KMS-11 (cell line): ENCODE measurements at regions not wholly inside any gene's neighbourhood (a gene's known extent, or its start where the extent isn't known, plus 50 kb on each side); places are given as distances from the start of the nearest gene placed in this dataset.

Source experiments
- H2AFZ ChIP-seq: fragments of 200-600 bp; sonication (generic); 2 replicates; pipeline ENCODE4 v1.6.1; 2016; ENCODE audit warnings: antibody characterized with exemption, mixed run types, low read depth
- H3K27ac ChIP-seq: fragments of 200-600 bp; sonication (generic); 2 replicates; pipeline ENCODE4 v1.6.1; 2016; ENCODE audit warnings: mild to moderate bottlenecking, mixed run types
- H3K27me3 ChIP-seq: fragments of 200-600 bp; sonication (generic); 2 replicates; pipeline ENCODE4 v1.6.1; 2017; ENCODE audit warnings: mild to moderate bottlenecking, low read depth, mixed run types, moderate library complexity; ENCODE audit not compliant: insufficient read depth
- H3K36me3 ChIP-seq: fragments of 200-600 bp; sonication (generic); 2 replicates; pipeline ENCODE4 v1.6.1; 2017; ENCODE audit warnings: mild to moderate bottlenecking, mixed run types; ENCODE audit not compliant: insufficient read depth
- H3K4me1 ChIP-seq: fragments of 200-600 bp; sonication (generic); 2 replicates; pipeline ENCODE4 v1.6.1; 2016; ENCODE audit warnings: mild to moderate bottlenecking, low read depth, mixed run types; ENCODE audit not compliant: poor library complexity, severe bottlenecking
- H3K4me2 ChIP-seq: fragments of 200-600 bp; sonication (generic); 2 replicates; pipeline ENCODE4 v1.7.0; 2016; ENCODE audit warnings: mild to moderate bottlenecking, mixed run types
- H3K4me3 ChIP-seq: fragments of 200-600 bp; sonication (generic); IDR thresholded peaks from 2 replicates; pipeline ENCODE4 v1.6.1; 2017; ENCODE audit warnings: low read depth, low read length, mixed read lengths; ENCODE audit not compliant: insufficient read depth
- H3K79me2 ChIP-seq: fragments of 200-600 bp; sonication (generic); 2 replicates; pipeline ENCODE4 v1.6.1; 2016; ENCODE audit warnings: low read depth, mixed run types; ENCODE audit not compliant: insufficient read depth
- H3K9ac ChIP-seq: fragments of 200-600 bp; sonication (generic); 2 replicates; pipeline ENCODE4 v1.6.1; 2016; ENCODE audit warnings: mild to moderate bottlenecking, mixed run types
- H4K20me1 ChIP-seq: fragments of 200-600 bp; sonication (generic); 2 replicates; pipeline ENCODE4 v1.6.1; 2016; ENCODE audit warnings: mild to moderate bottlenecking, mixed run types; ENCODE audit not compliant: insufficient read depth
- TF ChIP-seq, protein P1 (sequence below): fragments of 200-600 bp; sonication (generic); conservative IDR thresholded peaks from 2 replicates; pipeline ENCODE4 v1.6.1; 2017; ENCODE audit warnings: low read depth, mild to moderate bottlenecking, antibody characterized with exemption, low read length, moderate library complexity, mixed read lengths

DNA sequence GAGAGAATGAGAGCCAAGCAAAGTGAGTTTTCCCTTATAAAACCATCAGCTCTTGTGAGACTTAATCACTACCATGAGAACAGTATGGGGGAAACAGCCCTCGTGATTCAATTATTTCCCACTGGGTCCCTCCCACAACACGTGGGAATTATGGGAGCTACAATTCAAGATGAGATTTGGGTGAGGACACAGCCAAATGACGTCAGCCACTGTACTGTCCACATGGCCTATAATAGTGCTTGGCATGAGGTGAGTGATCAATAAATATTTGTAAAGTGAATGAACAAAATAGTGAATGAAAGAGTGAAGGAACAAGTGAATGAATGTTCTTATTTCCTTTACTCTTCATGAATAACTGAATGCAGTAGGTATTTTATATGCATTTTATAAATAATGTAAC, 199.1 kb upstream of the GOT2 start:
- H3K27me3 ChIP-seq, result no peaks in the 10 kb centered on the region
- TF ChIP-seq, protein P1, sequence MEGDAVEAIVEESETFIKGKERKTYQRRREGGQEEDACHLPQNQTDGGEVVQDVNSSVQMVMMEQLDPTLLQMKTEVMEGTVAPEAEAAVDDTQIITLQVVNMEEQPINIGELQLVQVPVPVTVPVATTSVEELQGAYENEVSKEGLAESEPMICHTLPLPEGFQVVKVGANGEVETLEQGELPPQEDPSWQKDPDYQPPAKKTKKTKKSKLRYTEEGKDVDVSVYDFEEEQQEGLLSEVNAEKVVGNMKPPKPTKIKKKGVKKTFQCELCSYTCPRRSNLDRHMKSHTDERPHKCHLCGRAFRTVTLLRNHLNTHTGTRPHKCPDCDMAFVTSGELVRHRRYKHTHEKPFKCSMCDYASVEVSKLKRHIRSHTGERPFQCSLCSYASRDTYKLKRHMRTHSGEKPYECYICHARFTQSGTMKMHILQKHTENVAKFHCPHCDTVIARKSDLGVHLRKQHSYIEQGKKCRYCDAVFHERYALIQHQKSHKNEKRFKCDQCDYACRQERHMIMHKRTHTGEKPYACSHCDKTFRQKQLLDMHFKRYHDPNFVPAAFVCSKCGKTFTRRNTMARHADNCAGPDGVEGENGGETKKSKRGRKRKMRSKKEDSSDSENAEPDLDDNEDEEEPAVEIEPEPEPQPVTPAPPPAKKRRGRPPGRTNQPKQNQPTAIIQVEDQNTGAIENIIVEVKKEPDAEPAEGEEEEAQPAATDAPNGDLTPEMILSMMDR, result no peak
- H3K79me2 ChIP-seq, result no peaks in the 10 kb centered on the region
- no peak overlapping the region for H3K27ac ChIP-seq
- no peak overlapping the region for H3K9ac ChIP-seq
- H3K4me3 ChIP-seq, result no peak overlapping the region
- no peaks in the 10 kb centered on the region for H4K20me1 ChIP-seq
- H3K36me3 ChIP-seq, result no peaks in the 10 kb centered on the region
- no peaks in the 10 kb centered on the region for H3K4me1 ChIP-seq
- H3K4me2 ChIP-seq, result no peak overlapping the region
- H2AFZ ChIP-seq, result no peak overlapping the region

DNA sequence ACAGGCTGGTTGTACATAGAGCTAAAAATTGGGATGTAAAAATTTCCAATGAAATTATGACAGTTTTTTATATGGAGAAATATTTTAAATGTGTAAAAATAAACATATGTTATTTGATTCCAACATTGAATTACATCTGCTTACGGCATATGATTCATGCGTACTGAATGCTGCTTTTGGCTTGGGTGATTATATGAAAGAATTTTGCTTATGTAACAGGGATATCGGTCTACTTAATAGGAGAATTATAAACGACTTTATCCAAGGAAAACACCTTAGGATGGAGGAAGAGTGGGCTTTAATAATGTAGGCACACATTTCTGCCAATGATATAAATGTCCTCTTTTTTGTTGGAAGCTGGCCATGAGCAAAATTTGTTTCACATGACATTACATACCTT, 197.3 kb upstream of the GOT2 start:
- TF ChIP-seq, protein P1, result no peak
- Histone ChIP-seq H3K36me3 (no peaks in the 10 kb centered on the region), H4K20me1 (no peaks in the 10 kb centered on the region)

DNA sequence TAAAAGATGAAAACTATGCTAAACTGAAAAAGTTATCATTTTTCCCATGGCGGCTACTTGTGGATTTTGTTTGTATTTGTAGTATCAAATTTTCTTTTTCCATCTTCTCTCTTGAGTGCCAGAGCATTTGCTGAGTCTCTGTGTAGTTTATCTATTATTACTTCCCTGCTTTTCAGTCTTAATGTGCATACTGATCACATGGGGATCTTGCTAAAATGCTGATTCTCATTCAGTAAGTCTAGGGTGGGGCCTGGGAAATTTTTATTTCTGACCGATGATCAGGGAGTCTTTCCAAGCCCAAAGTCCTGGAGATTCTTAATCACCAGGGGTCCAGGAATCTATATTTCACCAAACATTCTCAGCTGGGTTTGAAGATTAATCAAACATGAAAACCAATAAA, 189.0 kb upstream of the GOT2 start:
- Histone ChIP-seq H3K9ac (no peak overlapping the region), H3K4me2 (no peak overlapping the region), H2AFZ (no peak overlapping the region), H3K79me2 (no peaks in the 10 kb centered on the region), H3K4me1 (no peaks in the 10 kb centered on the region), H3K27ac (no peak overlapping the region), H4K20me1 (no peaks in the 10 kb centered on the region), H3K36me3 (no peaks in the 10 kb centered on the region), H3K27me3 (no peaks in the 10 kb centered on the region), H3K4me3 (no peak overlapping the region)
- TF ChIP-seq, protein P1, result no peak

More for the DNA sequence above, 197.3 kb upstream of the GOT2 start:
- Histone ChIP-seq H3K27ac (no peak overlapping the region), H2AFZ (no peak overlapping the region), H3K9ac (no peak overlapping the region), H3K4me3 (no peak overlapping the region), H3K27me3 (no peaks in the 10 kb centered on the region), H3K4me2 (no peak overlapping the region), H3K4me1 (no peaks in the 10 kb centered on the region), H3K79me2 (no peaks in the 10 kb centered on the region)

DNA sequence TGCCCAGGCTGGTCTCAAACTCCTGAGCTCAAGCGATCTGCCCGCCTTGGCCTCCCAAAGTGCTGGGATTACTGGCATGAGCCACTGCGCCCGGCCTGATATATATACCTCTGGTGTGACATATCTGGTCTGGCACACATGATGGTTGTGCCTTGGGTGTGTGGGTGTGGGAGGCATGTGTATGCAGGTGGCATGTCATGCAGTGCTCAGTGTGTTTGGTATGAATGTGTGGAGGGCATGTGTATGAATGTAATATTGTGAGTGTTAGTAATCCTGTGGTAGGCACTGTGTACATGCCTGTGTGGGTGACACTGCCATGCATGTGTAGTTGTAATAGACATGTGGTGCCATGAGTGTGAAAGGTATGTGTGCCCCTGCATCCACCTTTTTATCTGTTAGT, 179.3 kb upstream of the GOT2 start:
- H3K4me3 ChIP-seq, result no peak overlapping the region
- H3K27ac ChIP-seq, result no peak overlapping the region
- H2AFZ ChIP-seq, result no peak overlapping the region
- no peak overlapping the region for H3K9ac ChIP-seq
- no peak overlapping the region for H3K4me2 ChIP-seq
- no peaks in the 10 kb centered on the region for H3K79me2 ChIP-seq
- TF ChIP-seq, protein P1, result no peak
- H3K36me3 ChIP-seq, result no peaks in the 10 kb centered on the region
- H4K20me1 ChIP-seq, result no peaks in the 10 kb centered on the region
- no peaks in the 10 kb centered on the region for H3K4me1 ChIP-seq
- H3K27me3 ChIP-seq, result no peaks in the 10 kb centered on the region

DNA sequence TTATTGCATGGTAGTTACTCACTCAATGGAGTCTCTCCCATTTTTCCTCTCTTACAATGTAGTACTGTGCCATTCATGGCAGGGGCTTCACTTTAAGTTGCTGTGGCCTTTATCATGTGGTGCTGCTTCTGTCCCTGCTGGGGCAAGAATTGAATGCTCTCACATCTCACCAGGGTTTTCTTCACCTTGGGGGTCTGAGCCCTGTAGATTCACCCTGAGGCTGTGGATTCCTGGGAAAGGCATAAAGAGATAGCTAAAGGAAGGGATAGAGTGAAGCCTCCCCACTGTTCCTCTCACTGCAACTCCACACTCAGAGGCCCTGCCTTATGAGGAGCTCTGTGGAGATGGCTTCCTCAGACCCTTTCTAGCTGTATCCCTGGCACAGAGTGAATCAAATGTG, 178.5 kb upstream of the GOT2 start:
- H3K9ac ChIP-seq, result no peak overlapping the region
- no peak overlapping the region for H3K4me2 ChIP-seq
- no peaks in the 10 kb centered on the region for H3K4me1 ChIP-seq
- no peaks in the 10 kb centered on the region for H3K36me3 ChIP-seq
- no peak overlapping the region for H2AFZ ChIP-seq
- H3K27ac ChIP-seq, result no peak overlapping the region
- H3K4me3 ChIP-seq, result no peak overlapping the region
- H4K20me1 ChIP-seq, result no peaks in the 10 kb centered on the region
- no peaks in the 10 kb centered on the region for H3K79me2 ChIP-seq
- H3K27me3 ChIP-seq, result no peaks in the 10 kb centered on the region
- TF ChIP-seq, protein P1, result no peak
